HT-29 (cell line): ENCODE measurements at regions not wholly inside any gene's neighbourhood (a gene's known extent, or its start where the extent isn't known, plus 50 kb on each side); places are given as distances from the start of the nearest gene placed in this dataset.
"Not testable (repeated sequence)": the region's sequence is repeated elsewhere in the genome, so short reads cannot be mapped to it uniquely, and the experiment has no call there.

ENCODE experiments used
- DNase-seq: peaks from one replicate; pipeline ENCODE4 v3.0.0-alpha.2; 2015; ENCODE audit warnings: low spot score

- DNase-seq = peak; percentile 40
Observed at GRCh38 chr6:113690281-113691259, 166.6 kb upstream of the MARCKS start.

- no peak for DNase-seq
Observed at GRCh38 chr6:113691260-113691656, 165.9 kb upstream of the MARCKS start.

- no peak for DNase-seq
Observed at GRCh38 chr6:113693851-113694250, 163.3 kb upstream of the MARCKS start.

- no peak for DNase-seq
Observed at GRCh38 chr6:113694278-113695077, 162.7 kb upstream of the MARCKS start.

GRCh38 chr6:113695516-113695915 lies 161.6 kb upstream of the MARCKS start:
- no peak for DNase-seq

- no peak for DNase-seq
Observed at GRCh38 chr6:113696960-113697359, 160.2 kb upstream of the MARCKS start.

GRCh38 chr6:113697632-113698410 lies 159.3 kb upstream of the MARCKS start:
- no peak for DNase-seq

- no peak for DNase-seq
Observed at GRCh38 chr6:113699239-113699638, 157.9 kb upstream of the MARCKS start.

- no peak for DNase-seq
Observed at GRCh38 chr6:113701552-113702254, 155.4 kb upstream of the MARCKS start.

GRCh38 chr6:113707194-113707593 lies 150.0 kb upstream of the MARCKS start:
- DNase-seq = no peak

- no peak for DNase-seq
Observed at GRCh38 chr6:113709936-113710509, 147.1 kb upstream of the MARCKS start.

- no peak for DNase-seq
Observed at GRCh38 chr6:113713665-113714064, 143.5 kb upstream of the MARCKS start.

- DNase-seq = no peak
Observed at GRCh38 chr6:113718588-113718987, 138.6 kb upstream of the MARCKS start.

GRCh38 chr6:113719064-113719463 lies 138.1 kb upstream of the MARCKS start:
- DNase-seq = peak; percentile 38

- no peak for DNase-seq
Observed at GRCh38 chr6:113719545-113719944, 137.6 kb upstream of the MARCKS start.

GRCh38 chr6:113723182-113723581 lies 134.0 kb upstream of the MARCKS start:
- DNase-seq = no peak

GRCh38 chr6:113724927-113725326 lies 132.2 kb upstream of the MARCKS start:
- DNase-seq = not testable (repeated sequence)

GRCh38 chr6:113731541-113731940 lies 125.6 kb upstream of the MARCKS start:
- no peak for DNase-seq

- no peak for DNase-seq
Observed at GRCh38 chr6:113732384-113732966, 124.7 kb upstream of the MARCKS start.

GRCh38 chr6:113733381-113733780 lies 123.8 kb upstream of the MARCKS start:
- DNase-seq = no peak
